PC-3 (cell line): ENCODE measurements at regions not wholly inside any gene's neighbourhood (a gene's known extent, or its start where the extent isn't known, plus 50 kb on each side); places are given as distances from the start of the nearest gene placed in this dataset.

Source experiments
- ATAC-seq: fragments of 200-7000 bp; cut with Tn5 transposase; 2 replicates; pipeline ENCODE4 v1.9.1; 2020; ENCODE audit warnings: mild to moderate bottlenecking, moderate library complexity
- BruUV-seq: library from RNA; stranded (reverse); fragments of 400-500 nt; replicated peaks from 2 replicates; lab custom pipeline; 2021; lab: Mats Ljungman, UMichigan
- CTCF ChIA-PET: fragments of 300-600 bp; sonication (Branson Sonifier 250); formaldehyde crosslinking; loops from one replicate; lab custom pipeline; 2022; ENCODE audit warnings: antibody characterized with exemption; lab: Charles Lee
- POLR2A ChIA-PET: fragments of 300-600 bp; sonication (Branson Sonifier 250); formaldehyde crosslinking; loops from one replicate; lab custom pipeline; 2022; ENCODE audit warnings: antibody characterized with exemption; ENCODE audit not compliant: unreplicated experiment; lab: Charles Lee
- DNase-seq: peaks from one replicate; pipeline ENCODE4 v3.0.0-alpha.2; 2015
- H2AFZ ChIP-seq: fragments of 300-600 bp; sonication (generic); 2 replicates; pipeline ENCODE4 v1.6.0; 2016; ENCODE audit warnings: antibody characterized with exemption, low read length
- H3F3A ChIP-seq: fragments of 300-600 bp; sonication (generic); one replicate; pipeline ENCODE4 v1.6.0; 2017; ENCODE audit warnings: antibody characterized with exemption, low read length, control low read depth, mild to moderate bottlenecking; ENCODE audit not compliant: unreplicated experiment
- H3K27ac ChIP-seq: fragments of 300-600 bp; sonication (generic); 2 replicates; pipeline ENCODE4 v1.5.1; 2016; ENCODE audit warnings: mild to moderate bottlenecking, low read length
- H3K27me3 ChIP-seq: fragments of 300-600 bp; sonication (generic); 2 replicates; pipeline ENCODE4 v1.6.1; 2016; ENCODE audit warnings: low read length, mixed read lengths
- H3K36me3 ChIP-seq: fragments of 300-600 bp; sonication (generic); 2 replicates; pipeline ENCODE4 v1.6.1; 2016; ENCODE audit warnings: low read depth, mixed run types, low read length, mixed read lengths
- H3K4me1 ChIP-seq: fragments of 300-600 bp; sonication (generic); 2 replicates; pipeline ENCODE4 v1.5.1; 2016; ENCODE audit warnings: low read length; ENCODE audit not compliant: insufficient read depth
- H3K4me2 ChIP-seq: fragments of 300-600 bp; sonication (generic); 2 replicates; pipeline ENCODE4 v1.6.0; 2016; ENCODE audit warnings: low read length
- H3K4me3 ChIP-seq: fragments of 300-600 bp; sonication (generic); 2 replicates; pipeline ENCODE4 v1.5.1; 2016; ENCODE audit warnings: mild to moderate bottlenecking, low read length, mixed read lengths
- H3K79me2 ChIP-seq: fragments of 300-600 bp; sonication (generic); 2 replicates; pipeline ENCODE4 v1.6.1; 2017; ENCODE audit warnings: low read length, mixed read lengths
- H3K9ac ChIP-seq: fragments of 300-600 bp; sonication (generic); 2 replicates; pipeline ENCODE4 v1.6.0; 2016; ENCODE audit warnings: mild to moderate bottlenecking, low read length
- H3K9me2 ChIP-seq: fragments of 300-600 bp; sonication (generic); replicated peaks from 2 replicates; pipeline ENCODE4 v1.6.1; 2016; ENCODE audit warnings: mixed run types, low read length, mixed read lengths
- H3K9me3 ChIP-seq: fragments of 300-600 bp; sonication (generic); 2 replicates; pipeline ENCODE4 v1.6.1; 2016; ENCODE audit warnings: low read length, mixed read lengths
- H4K20me1 ChIP-seq: fragments of 300-600 bp; sonication (generic); 2 replicates; pipeline ENCODE4 v1.6.1; 2016; ENCODE audit warnings: low read length, mixed read lengths
- CTCF ChIP-seq: fragments of 300-600 bp; sonication (generic); conservative IDR thresholded peaks from 2 replicates; pipeline ENCODE4 v1.5.1; 2017; ENCODE audit warnings: antibody characterized with exemption, low read depth, mild to moderate bottlenecking, low read length
- EZH2 ChIP-seq: fragments of 300-600 bp; sonication (generic); IDR thresholded peaks from one replicate; pipeline ENCODE4 v1.6.1; 2017; ENCODE audit warnings: antibody characterized with exemption, mild to moderate bottlenecking, low read length; ENCODE audit not compliant: unreplicated experiment
- EZH2phosphoT487 ChIP-seq: fragments of 300-600 bp; sonication (generic); IDR thresholded peaks from 2 replicates; pipeline ENCODE4 v1.6.1; 2018; ENCODE audit warnings: mild to moderate bottlenecking, antibody characterized with exemption, low read length, borderline replicate concordance
- intact Hi-C: fragments of 100-400 bp; cut with micrococcal nuclease; formaldehyde crosslinking; loops from 2 replicates; pipeline ENCODE4 v1.9.0; 2023

- no peaks in the 10 kb centered on the region for H3K79me2 ChIP-seq
- no peaks in the 10 kb centered on the region for H3K9me3 ChIP-seq
- H3K4me1 ChIP-seq = peaks cover 12% of the 10 kb centered on the region; the same call in 1 of the 2 replicates
- H3K27me3 ChIP-seq = no peaks in the 10 kb centered on the region
- ATAC-seq = no peak
- no peak overlapping the region for H3K27ac ChIP-seq
- no peak for TF ChIP-seq CTCF
- no peak for TF ChIP-seq EZH2phosphoT487
- TF ChIP-seq EZH2 = no peak
- H3K4me2 ChIP-seq = no peak overlapping the region
- no peak for DNase-seq
- H3K36me3 ChIP-seq = no peaks in the 10 kb centered on the region
- H3F3A ChIP-seq = no peaks in the 10 kb centered on the region
- no peaks in the 10 kb centered on the region for H3K9me2 ChIP-seq
- intact Hi-C loops = no loop called here
- POLR2A ChIA-PET = no interaction called here
- no peaks in the 10 kb centered on the region for H4K20me1 ChIP-seq
- CTCF ChIA-PET = no interaction called here
- no peak overlapping the region for H3K4me3 ChIP-seq
- no peak overlapping the region for H3K9ac ChIP-seq
- no peak overlapping the region for H2AFZ ChIP-seq
- no TSS peak for BruUV-seq
Observed at GRCh38 chr2:67712484-67712883, 315.4 kb downstream of the ETAA1 start.

GRCh38 chr2:67713376-67713775 is 316.2 kb downstream of the ETAA1 start:
- ChIA-PET POLR2A (no interaction called here), CTCF (no interaction called here)

More at GRCh38 chr2:67713376-67713775, 316.2 kb downstream of the ETAA1 start:
- no peak for ATAC-seq
- DNase-seq = no peak
- no peak overlapping the region for H2AFZ ChIP-seq
- no peaks in the 10 kb centered on the region for H3K27me3 ChIP-seq
- H3K9ac ChIP-seq = no peak overlapping the region
- no peaks in the 10 kb centered on the region for H3K79me2 ChIP-seq
- H3K27ac ChIP-seq = no peak overlapping the region
- peaks cover 12% of the 10 kb centered on the region; the same call in 1 of the 2 replicates for H3K4me1 ChIP-seq
- no peaks in the 10 kb centered on the region for H3K9me3 ChIP-seq
- no peaks in the 10 kb centered on the region for H4K20me1 ChIP-seq
- no peak overlapping the region for H3K4me2 ChIP-seq
- no peaks in the 10 kb centered on the region for H3K36me3 ChIP-seq
- intact Hi-C loops = no loop called here
- H3K4me3 ChIP-seq = no peak overlapping the region
- H3F3A ChIP-seq = no peaks in the 10 kb centered on the region
- no peaks in the 10 kb centered on the region for H3K9me2 ChIP-seq
- TF ChIP-seq EZH2 = no peak
- no peak for TF ChIP-seq CTCF
- TF ChIP-seq EZH2phosphoT487 = no peak
- no TSS peak for BruUV-seq
